Stimulated activated CD8-positive, alpha-beta memory T cell treated with anti-CD3 and anti-CD28 coated beads, Interleukin-4, amount 100 ng/mL, for 48 hours (primary cell): ENCODE measurements at regions not wholly inside any gene's neighbourhood (a gene's known extent, or its start where the extent isn't known, plus 50 kb on each side); places are given as distances from the start of the nearest gene placed in this dataset.
"Not testable (repeated sequence)": the region's sequence is repeated elsewhere in the genome, so short reads cannot be mapped to it uniquely, and the experiment has no call there.

ENCODE experiments used
- DNase-seq: peaks from one replicate; pipeline ENCODE4 v3.0.0-alpha.2; 2020

DNA sequence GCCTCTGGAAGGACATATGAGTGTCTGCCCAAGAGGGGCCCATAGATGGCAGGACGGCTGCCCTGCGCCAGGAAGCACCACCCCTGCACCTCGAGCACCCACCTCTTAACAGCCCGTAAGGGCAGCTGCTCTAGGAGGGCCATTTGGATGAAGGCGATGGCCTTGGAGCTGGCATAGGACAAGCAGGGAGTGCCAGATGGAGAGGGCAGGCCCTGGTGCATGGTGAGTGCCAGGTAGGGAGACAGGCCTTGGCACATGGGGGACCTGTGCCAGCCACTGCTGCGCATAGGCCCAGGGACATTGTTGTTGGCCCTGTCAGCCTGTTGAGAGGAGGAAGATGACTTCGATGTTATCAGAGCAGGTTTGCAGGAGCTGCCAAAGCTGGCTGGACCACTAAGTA is 134.2 kb downstream of the SLC25A46 start:
- DNase-seq: no peak

DNA sequence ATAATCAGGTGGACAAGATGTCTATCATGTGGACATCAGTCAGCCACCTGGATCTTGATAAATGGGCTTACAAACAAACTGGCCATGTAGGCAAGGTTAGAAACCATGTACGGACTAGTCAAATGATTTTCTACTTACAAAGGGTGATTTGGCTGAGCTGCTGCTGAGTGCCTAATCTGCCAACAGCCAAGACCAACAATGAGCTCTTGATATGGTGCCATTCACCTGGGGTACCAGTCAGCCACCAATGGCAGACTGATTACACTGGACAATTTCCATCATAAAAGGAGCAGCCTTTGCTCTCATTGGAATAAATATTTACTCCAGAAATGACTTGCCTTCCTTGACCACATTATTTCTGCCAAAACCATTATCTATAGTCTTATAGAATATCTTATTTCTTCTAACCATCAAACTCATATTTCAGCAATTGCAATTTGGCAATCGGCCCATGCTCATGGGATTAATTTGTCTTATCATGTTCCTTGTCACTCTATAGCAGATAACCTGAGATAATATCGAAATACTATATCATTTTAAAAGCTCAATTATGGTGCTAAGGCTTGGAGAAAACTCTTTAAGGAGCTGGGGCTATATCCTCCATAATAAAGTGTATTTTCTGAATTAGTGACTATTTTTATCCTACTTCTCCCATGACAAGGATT is 135.1 kb downstream of the SLC25A46 start:
- no peak for DNase-seq

DNA sequence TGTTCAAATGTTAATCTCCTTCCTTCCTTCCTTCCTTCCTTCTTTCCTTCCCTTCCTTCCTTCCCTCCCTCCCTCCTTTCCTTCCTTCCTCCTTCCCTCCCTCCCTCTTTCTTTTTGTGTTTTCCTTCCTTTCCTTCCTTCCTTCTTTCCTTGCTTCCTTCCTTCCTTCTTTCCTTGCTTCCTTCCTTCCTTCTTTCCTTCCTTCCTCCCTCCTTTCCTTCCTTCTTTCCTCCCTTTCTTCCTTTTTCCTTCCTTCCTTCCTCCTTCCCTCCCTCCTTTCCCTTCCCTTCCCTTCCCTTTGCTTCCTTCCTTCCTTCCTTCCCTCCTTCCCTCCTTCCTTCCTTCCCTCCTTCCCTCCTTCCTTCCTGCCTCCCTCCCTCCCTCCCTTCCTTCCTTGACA is 136.3 kb downstream of the SLC25A46 start:
- DNase-seq: not testable (repeated sequence)

DNA sequence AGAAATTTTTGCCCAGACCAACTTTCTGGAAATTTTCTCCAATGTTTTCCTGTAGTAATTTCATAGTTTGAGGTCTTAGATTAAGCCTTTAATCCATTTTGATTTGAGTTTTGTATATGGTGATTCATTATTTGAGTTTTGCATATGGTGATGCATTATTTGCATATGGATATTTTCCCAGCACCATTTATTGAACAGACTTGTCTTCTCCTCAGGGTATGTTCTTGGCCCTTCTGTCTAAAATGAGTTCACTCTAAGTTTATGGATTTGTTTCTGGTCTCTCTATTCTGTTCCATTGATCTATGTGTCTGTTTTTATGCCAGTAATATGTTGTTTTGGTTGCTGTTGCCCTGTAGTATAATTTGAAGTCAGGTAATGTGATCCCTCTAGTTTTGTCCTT is 139.3 kb downstream of the SLC25A46 start:
- no peak for DNase-seq

DNA sequence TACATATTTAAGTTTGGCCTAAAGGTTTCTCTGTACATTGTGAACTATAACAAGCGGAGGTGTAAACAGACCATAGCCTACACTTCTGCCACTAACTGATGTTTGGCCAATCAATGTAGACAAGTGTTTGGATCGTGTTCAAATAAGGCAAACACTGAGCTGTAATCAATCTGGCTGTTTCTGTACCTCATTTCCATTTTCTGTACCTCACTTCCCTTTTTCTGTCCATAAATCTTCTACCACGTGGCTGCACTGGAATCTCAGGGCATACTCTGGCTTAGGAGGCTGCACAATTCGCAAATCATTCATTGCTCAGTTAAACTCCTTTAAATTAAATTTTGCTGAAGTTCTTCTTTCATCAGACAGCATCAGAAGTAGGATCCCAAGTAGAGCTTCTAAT is 140.9 kb downstream of the SLC25A46 start:
- DNase-seq: no peak

DNA sequence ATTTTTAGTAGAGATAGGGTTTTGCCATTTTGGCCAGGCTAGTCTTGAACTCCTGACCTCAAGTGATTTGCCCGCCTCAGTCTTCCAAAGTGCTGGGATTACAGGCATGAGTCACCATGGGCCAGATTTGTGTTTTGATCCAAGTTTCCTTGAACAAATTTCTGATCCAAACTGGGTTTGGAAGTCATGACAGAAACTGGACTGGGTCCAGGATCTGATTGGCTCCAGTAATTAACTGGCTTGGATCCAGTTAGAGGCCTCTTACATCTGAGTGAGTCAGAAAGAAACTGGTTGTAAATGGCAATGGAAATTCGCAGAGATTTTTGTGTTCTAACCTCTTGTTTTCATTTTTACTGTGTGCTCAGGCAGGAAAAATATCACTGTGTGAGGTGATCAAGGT is 141.6 kb downstream of the SLC25A46 start:
- DNase-seq: no peak

DNA sequence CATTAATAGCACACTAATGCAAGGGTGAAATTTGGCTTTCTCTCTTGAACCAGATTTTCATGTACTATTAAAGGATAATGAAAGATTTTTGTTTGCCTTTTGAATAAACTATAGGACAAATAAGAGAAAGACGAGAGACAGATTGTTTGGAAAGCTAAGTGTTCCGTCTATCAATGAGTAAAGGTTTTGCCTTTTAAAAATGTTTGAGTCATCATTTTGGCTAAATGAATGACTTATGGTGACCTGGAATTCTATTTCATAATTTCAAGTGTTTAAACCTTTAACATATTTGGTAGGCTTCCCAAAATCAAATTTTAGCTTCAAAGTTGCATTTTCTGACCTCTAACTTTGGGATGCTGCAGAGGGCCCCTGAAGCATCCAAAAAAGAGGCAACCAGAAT is 145.2 kb downstream of the SLC25A46 start:
- no peak for DNase-seq

DNA sequence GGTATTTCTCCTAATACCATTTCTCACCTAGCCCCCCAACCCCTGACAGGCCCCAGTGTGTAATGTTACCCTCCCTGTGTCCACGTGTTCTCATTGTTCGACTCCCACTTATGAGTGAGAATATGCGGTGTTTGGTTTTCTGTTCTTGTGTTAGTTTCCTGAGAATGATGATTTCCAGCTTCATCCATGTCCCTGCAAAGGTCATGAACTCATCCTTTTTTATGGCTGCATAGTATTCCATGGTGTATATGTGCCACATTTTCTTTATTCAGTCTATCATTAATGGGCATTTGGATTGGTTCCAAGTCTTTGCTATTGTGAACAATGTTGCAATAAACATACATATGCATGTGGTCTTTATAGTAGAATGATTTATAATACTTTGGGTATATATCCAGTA is 148.4 kb downstream of the SLC25A46 start:
- not testable (repeated sequence) for DNase-seq

DNA sequence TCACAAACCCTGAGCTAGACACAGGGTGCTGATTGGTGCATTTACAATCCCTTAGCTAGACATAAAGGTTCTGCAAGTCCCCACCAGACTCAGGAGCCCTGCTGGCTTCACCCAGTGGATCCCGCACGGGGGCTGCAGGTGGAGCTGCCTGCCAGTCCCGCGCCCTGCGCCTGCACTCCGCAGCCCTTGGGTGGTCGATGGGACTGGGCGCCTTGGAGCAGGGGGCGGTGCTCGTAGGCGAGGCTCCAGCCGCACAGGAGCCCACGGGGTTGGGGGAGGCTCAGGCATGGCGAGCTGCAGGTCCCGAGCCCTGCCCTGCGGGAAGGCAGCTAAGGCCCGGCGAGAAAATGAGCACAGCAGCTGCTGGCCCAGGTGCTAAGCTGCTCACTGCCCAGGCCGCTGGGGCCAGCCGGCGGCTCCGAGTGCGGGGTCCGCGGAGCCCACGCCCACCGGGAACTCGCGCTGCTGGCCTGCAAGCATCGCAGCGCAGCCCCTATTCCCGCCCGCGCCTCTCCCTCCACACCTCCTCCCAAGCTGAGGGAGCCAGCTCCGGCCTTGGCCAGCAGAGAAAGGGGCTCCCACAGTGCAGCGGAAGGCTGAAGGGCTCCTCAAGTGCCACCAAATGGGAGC is 155.2 kb downstream of the SLC25A46 start:
- not testable (repeated sequence) for DNase-seq

DNA sequence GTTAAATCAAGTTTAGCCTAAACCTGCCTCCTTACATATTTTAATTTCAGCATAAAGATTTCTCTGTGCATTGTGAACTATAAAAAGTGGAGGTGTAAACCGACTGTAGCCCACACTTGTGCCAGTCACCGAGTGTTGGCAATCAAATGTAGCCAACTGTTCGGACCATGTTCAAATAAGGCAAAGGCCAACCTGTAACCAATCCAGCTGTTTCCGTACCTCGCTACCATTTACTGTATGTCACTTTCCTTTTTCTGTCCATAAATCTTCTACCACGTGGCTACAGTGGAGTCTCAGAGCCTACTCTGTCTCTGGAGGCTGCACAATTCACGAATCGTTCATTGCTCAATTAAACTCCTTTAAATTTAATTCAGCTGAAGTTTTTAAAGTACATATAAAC is 156.0 kb downstream of the SLC25A46 start:
- no peak for DNase-seq

DNA sequence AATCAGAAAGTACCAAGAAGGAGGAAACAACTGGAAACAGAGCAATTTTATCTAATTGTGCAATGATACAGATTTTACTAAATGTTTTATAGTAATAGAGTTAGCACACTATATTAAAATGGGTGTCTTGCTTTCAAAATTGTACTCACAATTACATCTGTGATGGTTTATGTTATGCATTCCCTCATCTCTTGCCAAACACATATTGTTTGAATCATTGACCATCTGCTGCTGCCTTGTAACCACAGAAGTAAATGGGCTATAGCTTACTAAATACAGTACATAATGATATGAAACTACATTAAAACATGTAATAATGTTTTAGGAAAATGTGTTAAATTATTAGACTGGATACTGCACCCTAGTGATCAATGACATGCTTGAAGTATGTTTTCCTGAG is 158.1 kb downstream of the SLC25A46 start:
- DNase-seq: no peak

DNA sequence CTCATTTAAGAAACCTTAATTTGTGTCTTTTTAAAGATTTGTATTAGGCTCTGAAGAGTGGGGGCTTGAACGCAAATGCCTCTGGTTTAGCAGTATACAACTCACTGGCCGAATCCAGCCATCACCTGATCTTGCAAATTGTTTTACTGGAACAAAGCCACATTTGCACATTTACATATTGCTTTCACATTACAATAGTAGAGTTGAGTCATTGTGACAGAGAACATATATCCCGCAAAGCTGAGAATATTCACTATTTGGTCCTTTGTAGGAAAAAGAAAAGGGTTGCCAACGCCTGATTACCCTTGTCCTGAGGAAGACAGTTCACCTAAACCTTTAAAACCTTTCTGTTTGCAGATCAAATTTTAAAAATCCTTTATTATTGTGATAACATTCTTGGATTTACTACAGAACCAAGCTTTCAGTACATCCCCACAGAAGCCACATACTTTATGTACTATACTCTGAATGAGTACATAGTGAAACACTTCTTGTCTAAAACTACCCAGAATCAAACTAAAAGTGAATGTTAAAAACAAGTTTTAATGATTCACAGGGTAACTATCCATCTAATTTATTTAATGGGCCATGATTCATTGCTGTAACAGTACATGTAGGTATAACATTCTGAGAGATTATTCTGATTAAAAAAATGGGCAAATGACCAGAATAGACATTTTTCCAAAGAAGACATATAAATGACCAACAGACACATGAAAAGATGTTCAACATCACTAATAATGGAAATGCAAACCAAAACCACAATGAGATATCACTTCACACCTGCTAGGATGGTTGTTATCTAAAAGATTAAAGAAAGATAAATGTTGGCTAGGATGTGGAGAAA is 161.0 kb downstream of the SLC25A46 start:
- DNase-seq: no peak

DNA sequence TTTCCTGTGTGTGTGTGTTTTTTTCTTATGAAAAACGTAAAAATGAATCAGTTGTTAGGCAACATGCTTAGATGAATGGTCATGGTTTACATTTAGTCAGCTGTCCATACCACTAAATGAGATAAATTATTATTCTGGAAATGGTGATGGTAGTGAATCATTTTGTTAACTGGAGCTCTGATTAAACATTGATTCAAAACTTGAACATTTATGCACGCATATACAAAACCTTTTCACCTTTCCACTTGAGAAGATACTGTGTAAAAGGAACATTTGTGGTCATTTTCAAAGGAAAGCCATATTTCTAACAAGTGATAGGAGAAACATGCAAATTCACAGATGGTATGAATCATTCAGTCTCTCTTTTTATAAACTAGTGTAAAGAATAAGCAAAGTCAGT is 162.0 kb downstream of the SLC25A46 start:
- DNase-seq: no peak

DNA sequence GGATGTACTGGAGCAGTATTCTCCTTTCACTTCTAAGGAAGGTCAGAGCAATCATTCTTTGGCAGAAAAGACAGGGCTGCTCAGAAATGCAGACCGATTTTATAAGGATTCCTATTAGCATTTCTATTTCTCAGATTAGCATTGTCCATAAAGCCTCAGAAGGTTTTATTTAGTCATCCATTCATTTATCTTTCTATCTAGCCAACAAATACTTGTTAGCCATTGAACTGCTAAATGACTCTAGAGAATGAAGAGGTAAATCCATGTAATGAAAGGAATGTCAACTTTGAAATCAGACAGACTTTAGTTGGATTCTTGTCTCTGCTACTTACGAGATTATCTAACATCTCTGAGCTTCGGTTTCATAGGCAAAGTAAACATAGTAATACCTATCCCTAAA is 165.2 kb downstream of the SLC25A46 start:
- DNase-seq: no peak

DNA sequence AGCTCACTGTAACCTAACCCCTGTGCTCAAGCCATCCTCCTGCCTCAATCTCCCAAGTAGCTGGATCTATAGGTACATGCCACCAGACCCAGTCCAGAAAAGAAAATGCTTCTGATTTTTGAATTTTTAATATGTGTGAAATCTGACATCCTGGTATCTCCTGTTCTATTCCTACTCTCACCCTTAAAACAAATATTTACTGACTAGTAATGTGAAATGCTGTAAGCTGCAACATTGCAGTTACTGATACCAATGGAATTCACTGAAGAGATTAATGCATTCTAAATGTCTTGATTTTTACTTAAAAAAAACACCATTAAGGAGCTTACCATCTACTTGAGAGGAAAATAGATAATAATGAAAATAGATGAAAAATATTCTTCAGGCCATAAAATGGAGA is 162.7 kb upstream of the TSLP start:
- DNase-seq: no peak

DNA sequence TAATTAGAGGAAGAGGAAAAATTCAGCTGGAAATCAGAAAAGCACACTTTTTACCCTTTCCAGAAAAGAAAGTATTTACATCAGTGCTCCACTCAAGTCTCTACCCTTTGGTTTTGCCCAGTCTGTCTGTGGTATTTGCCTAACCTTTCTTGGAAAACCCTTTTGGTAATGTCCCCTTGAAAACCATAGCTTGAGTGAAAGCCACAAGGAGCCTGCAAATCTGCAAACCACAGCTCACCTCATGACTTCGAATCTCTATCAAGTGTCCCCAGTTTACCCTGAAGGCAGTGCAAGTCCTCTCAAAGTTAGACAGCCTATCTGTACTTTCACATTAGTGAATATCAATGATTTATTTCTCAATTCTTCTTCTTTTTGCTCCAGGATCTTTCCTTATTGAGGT is 162.1 kb upstream of the TSLP start:
- DNase-seq: no peak

DNA sequence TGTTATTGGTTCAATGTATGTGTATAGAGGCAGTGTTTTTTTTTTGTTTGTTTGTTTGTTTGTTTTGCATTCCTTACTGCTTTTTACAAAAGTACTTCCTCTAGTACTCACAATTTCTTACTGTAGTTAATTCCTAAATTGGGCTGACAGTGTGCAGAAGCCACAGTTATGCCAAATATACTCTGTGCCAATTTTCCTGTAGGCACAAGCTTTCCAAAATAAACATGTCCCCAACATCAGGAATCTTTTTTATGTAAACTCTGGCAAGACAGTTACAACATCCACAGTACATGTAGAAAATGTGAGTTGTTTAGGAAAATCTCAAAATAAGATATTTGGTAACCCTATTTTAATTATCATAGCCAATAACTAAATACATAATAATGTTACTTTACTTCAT is 161.6 kb upstream of the TSLP start:
- DNase-seq: no peak

DNA sequence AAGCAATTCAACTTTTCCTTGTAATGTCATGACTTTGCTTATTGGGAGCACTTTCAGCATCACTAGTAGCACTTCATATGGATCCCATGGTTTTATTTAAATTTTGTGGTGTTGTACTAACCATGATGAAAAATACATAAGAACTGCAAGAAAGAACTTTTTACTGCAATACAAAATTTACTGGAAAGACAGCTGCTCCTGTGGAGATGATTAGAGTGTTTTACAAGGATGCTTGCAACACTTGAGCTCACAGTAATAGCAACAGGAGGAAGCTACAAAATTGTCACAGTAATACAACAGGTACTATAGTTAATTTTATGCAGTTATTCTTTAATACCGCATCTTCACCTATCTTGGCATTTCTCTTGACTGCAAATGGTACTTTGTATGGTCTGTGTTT is 158.3 kb upstream of the TSLP start:
- no peak for DNase-seq

DNA sequence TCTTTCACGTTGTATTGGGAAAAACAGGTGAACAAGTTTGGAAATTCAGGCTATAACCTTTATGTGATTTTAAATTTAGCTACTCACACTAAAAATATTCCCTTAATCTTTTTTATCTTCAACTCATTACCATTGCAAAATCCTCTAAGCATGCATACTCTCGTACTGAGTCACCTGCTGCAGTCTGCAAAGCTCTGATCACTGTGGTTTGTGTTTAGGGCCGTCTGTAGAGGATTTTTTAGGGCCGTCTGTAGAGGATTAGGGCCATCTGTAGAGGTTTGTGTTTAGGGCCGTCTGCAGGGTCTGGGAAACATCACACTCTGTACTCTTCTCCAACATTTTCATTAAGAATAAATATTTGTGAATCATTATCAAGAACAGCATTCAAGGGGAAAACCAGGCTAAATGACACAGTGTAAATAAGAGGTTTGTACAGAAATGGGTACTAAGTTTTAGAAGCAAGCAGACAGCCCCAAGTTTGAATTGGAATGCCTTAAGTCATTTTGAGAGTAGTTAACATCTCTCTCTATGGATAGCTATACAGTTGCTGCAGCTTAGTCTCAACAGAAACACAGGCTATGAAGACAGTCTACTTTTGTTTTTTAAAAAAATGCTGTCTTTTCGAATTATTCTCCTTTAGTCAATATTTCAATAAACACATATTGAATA is 155.0 kb upstream of the TSLP start:
- no peak for DNase-seq

DNA sequence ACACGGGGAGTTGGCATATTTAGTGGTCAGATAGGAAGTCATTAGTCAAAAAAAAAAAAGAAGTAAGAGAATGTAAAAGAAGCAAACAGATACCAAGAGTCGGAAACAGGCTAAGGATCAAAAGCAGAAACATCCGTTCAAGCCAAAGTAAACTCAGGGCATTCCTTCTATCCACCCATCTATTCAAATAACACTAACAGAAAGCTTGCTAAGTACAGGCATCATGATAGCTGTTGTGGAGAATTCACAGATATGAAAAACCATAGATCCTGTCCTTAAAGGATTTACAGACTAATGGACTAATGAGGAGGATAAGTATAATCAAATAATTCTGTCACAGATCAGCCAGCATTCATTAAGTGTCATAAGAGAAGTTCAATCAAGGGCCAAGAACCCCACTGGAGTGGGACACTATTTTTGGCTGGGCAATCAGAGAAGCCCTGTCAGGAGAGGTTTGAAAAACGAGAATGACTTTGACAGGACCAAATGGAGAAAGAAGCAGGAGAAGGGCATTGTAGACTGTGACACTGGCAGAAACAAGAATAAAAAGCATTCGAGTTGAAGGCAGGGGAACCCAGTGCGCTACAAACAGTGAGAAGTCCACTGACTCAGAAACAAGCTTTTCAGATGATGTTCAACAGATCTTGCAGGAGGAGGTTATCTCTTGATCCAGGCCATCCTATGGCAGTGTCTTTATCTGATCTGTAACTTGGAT is 154.2 kb upstream of the TSLP start:
- DNase-seq: no peak

DNA sequence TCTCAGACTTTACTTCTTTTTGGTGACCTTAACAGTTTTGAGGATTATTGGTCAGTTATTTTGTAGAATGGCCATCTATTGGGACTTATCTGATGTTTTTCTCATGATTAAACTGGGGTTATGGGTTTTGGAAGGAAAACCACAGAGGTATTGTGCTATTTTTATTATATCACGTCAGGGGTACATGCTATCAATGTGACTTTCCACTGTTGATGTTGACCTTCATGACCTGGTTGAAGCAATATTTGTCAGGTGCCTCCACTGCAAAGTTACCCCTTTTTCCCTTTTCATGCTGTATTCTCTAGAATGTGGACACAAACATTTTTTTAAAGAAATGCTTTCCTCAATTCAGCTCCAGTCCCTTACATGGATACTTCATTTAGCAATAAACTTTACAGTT is 152.8 kb upstream of the TSLP start:
- no peak for DNase-seq

DNA sequence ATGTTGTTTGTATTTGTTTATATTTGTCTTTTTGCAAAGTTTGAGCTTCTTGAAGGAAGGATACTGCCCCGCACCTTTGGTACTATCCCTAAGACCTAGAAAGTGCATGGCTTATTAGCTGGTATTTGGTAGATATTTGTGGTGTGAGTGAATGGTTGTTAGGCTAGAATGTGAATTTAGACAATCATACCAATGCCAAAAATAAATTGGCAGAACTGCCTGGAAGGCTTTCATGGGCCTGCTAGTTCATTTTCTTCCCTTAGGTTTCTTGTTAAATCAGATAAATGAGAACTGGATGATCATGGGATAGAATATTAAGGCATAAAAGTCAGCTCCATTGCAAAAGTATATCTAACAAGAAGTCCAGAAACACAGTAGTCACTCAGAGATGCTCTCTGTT is 147.5 kb upstream of the TSLP start:
- DNase-seq: no peak

DNA sequence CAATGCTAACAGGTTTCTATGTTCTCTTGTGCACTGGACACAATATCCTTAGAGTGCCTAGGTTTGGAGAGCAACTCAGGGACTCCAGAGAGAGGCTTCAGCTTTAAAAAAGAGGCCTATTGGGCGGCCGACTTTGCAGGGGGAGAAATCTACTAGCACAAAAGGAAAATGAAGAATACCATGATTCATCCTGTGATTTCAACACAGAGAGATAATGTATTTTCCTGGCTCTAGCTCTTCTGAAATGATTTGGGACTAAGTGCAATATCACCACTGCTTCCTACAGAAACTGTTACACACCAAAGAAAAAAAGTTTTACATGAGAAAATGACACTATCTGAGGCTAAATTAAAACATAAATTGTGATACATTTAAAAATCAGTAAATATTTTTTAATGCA is 146.1 kb upstream of the TSLP start:
- no peak for DNase-seq
